ENCODE measurements at regions not wholly inside any gene's neighbourhood (a gene's known extent, or its start where the extent isn't known, plus 50 kb on each side); places are given as distances from the start of the nearest gene placed in this dataset.
"Not testable (repeated sequence)": the region's sequence is repeated elsewhere in the genome, so short reads cannot be mapped to it uniquely, and the experiment has no call there.

GRCh38 chr12:46684243-46684642 lies 141.6 kb downstream of the SLC38A4 start:
- H3K27me3 ChIP-seq (ENCODE audit: control insufficient read depth in 2 of 2, insufficient read depth in 2 of 2, low read length in 2 of 2); H3K27ac ChIP-seq (ENCODE audit: low read depth in 2 of 2, low read length in 2 of 2); H3K4me3 ChIP-seq (ENCODE audit: low read length in 2 of 2); H3K9ac ChIP-seq (ENCODE audit: low read depth in 1 of 2, low read length in 2 of 2); H3K36me3 ChIP-seq (ENCODE audit: control insufficient read depth in 2 of 2, insufficient read depth in 2 of 2, low read length in 2 of 2); H3K4me1 ChIP-seq (ENCODE audit: control insufficient read depth in 2 of 2, insufficient read depth in 2 of 2, low read length in 2 of 2); H3K9me3 ChIP-seq (ENCODE audit: control insufficient read depth in 2 of 2, low read length in 2 of 2): not testable (repeated sequence)

- no peaks in the 10 kb centered on the region for H3K36me3 ChIP-seq (ENCODE audit: control insufficient read depth in 2 of 2, insufficient read depth in 2 of 2, low read length in 2 of 2)
- H3K4me1 ChIP-seq (ENCODE audit: control insufficient read depth in 2 of 2, insufficient read depth in 2 of 2, low read length in 2 of 2) = no peaks in the 10 kb centered on the region
- H3K9ac ChIP-seq (ENCODE audit: low read depth in 1 of 2, low read length in 2 of 2) = no peak overlapping the region
- no peak overlapping the region for H3K4me3 ChIP-seq (ENCODE audit: low read length in 2 of 2)
- H3K9me3 ChIP-seq (ENCODE audit: control insufficient read depth in 2 of 2, low read length in 2 of 2) = peaks cover 0 to 4% of the 10 kb centered on the region in 2 donors
- no peak overlapping the region for H3K27ac ChIP-seq (ENCODE audit: low read depth in 2 of 2, low read length in 2 of 2)
- no peaks in the 10 kb centered on the region for H3K27me3 ChIP-seq (ENCODE audit: control insufficient read depth in 2 of 2, insufficient read depth in 2 of 2, low read length in 2 of 2)
Observed at GRCh38 chr12:46682148-46682547, 143.6 kb downstream of the SLC38A4 start.

GRCh38 chr12:46680506-46680905 lies 145.3 kb downstream of the SLC38A4 start:
- H3K27me3 ChIP-seq (ENCODE audit: control insufficient read depth in 2 of 2, insufficient read depth in 2 of 2, low read length in 2 of 2) = no peaks in the 10 kb centered on the region
- peaks cover 0 to 4% of the 10 kb centered on the region in 2 donors for H3K9me3 ChIP-seq (ENCODE audit: control insufficient read depth in 2 of 2, low read length in 2 of 2)
- H3K9ac ChIP-seq (ENCODE audit: low read depth in 1 of 2, low read length in 2 of 2) = no peak overlapping the region
- no peak overlapping the region for H3K27ac ChIP-seq (ENCODE audit: low read depth in 2 of 2, low read length in 2 of 2)
- H3K4me1 ChIP-seq (ENCODE audit: control insufficient read depth in 2 of 2, insufficient read depth in 2 of 2, low read length in 2 of 2) = no peaks in the 10 kb centered on the region
- H3K36me3 ChIP-seq (ENCODE audit: control insufficient read depth in 2 of 2, insufficient read depth in 2 of 2, low read length in 2 of 2) = no peaks in the 10 kb centered on the region
- no peak overlapping the region for H3K4me3 ChIP-seq (ENCODE audit: low read length in 2 of 2)

GRCh38 chr12:46679754-46680153 lies 146.0 kb downstream of the SLC38A4 start:
- no peaks in the 10 kb centered on the region for H3K36me3 ChIP-seq (ENCODE audit: control insufficient read depth in 2 of 2, insufficient read depth in 2 of 2, low read length in 2 of 2)
- no peak overlapping the region for H3K27ac ChIP-seq (ENCODE audit: low read depth in 2 of 2, low read length in 2 of 2)
- no peaks in the 10 kb centered on the region for H3K27me3 ChIP-seq (ENCODE audit: control insufficient read depth in 2 of 2, insufficient read depth in 2 of 2, low read length in 2 of 2)
- no peak overlapping the region for H3K9ac ChIP-seq (ENCODE audit: low read depth in 1 of 2, low read length in 2 of 2)
- no peak overlapping the region for H3K4me3 ChIP-seq (ENCODE audit: low read length in 2 of 2)
- H3K4me1 ChIP-seq (ENCODE audit: control insufficient read depth in 2 of 2, insufficient read depth in 2 of 2, low read length in 2 of 2) = no peaks in the 10 kb centered on the region
- peaks cover 0 to 4% of the 10 kb centered on the region in 2 donors for H3K9me3 ChIP-seq (ENCODE audit: control insufficient read depth in 2 of 2, low read length in 2 of 2)

- Histone ChIP-seq H3K36me3 (ENCODE audit: control insufficient read depth in 2 of 2, insufficient read depth in 2 of 2, low read length in 2 of 2) (no peaks in the 10 kb centered on the region), H3K27ac (ENCODE audit: low read depth in 2 of 2, low read length in 2 of 2) (no peak overlapping the region), H3K4me1 (ENCODE audit: control insufficient read depth in 2 of 2, insufficient read depth in 2 of 2, low read length in 2 of 2) (no peaks in the 10 kb centered on the region), H3K9ac (ENCODE audit: low read depth in 1 of 2, low read length in 2 of 2) (no peak overlapping the region), H3K27me3 (ENCODE audit: control insufficient read depth in 2 of 2, insufficient read depth in 2 of 2, low read length in 2 of 2) (no peaks in the 10 kb centered on the region), H3K4me3 (ENCODE audit: low read length in 2 of 2) (no peak overlapping the region), H3K9me3 (ENCODE audit: control insufficient read depth in 2 of 2, low read length in 2 of 2) (peaks cover 0 to under 1% of the 10 kb centered on the region in 2 donors)
Observed at GRCh38 chr12:46678426-46678825, 147.4 kb downstream of the SLC38A4 start.

GRCh38 chr12:46677749-46678148 lies 148.0 kb downstream of the SLC38A4 start:
- Histone ChIP-seq H3K27me3 (ENCODE audit: control insufficient read depth in 2 of 2, insufficient read depth in 2 of 2, low read length in 2 of 2) (no peaks in the 10 kb centered on the region), H3K36me3 (ENCODE audit: control insufficient read depth in 2 of 2, insufficient read depth in 2 of 2, low read length in 2 of 2) (no peaks in the 10 kb centered on the region), H3K4me3 (ENCODE audit: low read length in 2 of 2) (no peak overlapping the region), H3K9ac (ENCODE audit: low read depth in 1 of 2, low read length in 2 of 2) (no peak overlapping the region), H3K9me3 (ENCODE audit: control insufficient read depth in 2 of 2, low read length in 2 of 2) (no peaks in the 10 kb centered on the region), H3K4me1 (ENCODE audit: control insufficient read depth in 2 of 2, insufficient read depth in 2 of 2, low read length in 2 of 2) (no peaks in the 10 kb centered on the region), H3K27ac (ENCODE audit: low read depth in 2 of 2, low read length in 2 of 2) (no peak overlapping the region)

GRCh38 chr12:46676797-46677520 lies 148.8 kb downstream of the SLC38A4 start:
- Histone ChIP-seq H3K9me3 (ENCODE audit: control insufficient read depth in 2 of 2, low read length in 2 of 2) (no peaks in the 10 kb centered on the region), H3K9ac (ENCODE audit: low read depth in 1 of 2, low read length in 2 of 2) (no peak overlapping the region), H3K4me1 (ENCODE audit: control insufficient read depth in 2 of 2, insufficient read depth in 2 of 2, low read length in 2 of 2) (no peaks in the 10 kb centered on the region), H3K27me3 (ENCODE audit: control insufficient read depth in 2 of 2, insufficient read depth in 2 of 2, low read length in 2 of 2) (no peaks in the 10 kb centered on the region), H3K27ac (ENCODE audit: low read depth in 2 of 2, low read length in 2 of 2) (no peak overlapping the region), H3K4me3 (ENCODE audit: low read length in 2 of 2) (no peak overlapping the region), H3K36me3 (ENCODE audit: control insufficient read depth in 2 of 2, insufficient read depth in 2 of 2, low read length in 2 of 2) (no peaks in the 10 kb centered on the region)

GRCh38 chr12:46676396-46676795 lies 149.4 kb downstream of the SLC38A4 start:
- Histone ChIP-seq H3K4me1 (ENCODE audit: control insufficient read depth in 2 of 2, insufficient read depth in 2 of 2, low read length in 2 of 2) (no peaks in the 10 kb centered on the region), H3K4me3 (ENCODE audit: low read length in 2 of 2) (no peak overlapping the region), H3K27me3 (ENCODE audit: control insufficient read depth in 2 of 2, insufficient read depth in 2 of 2, low read length in 2 of 2) (no peaks in the 10 kb centered on the region), H3K9ac (ENCODE audit: low read depth in 1 of 2, low read length in 2 of 2) (no peak overlapping the region), H3K27ac (ENCODE audit: low read depth in 2 of 2, low read length in 2 of 2) (no peak overlapping the region), H3K36me3 (ENCODE audit: control insufficient read depth in 2 of 2, insufficient read depth in 2 of 2, low read length in 2 of 2) (no peaks in the 10 kb centered on the region), H3K9me3 (ENCODE audit: control insufficient read depth in 2 of 2, low read length in 2 of 2) (no peaks in the 10 kb centered on the region)

GRCh38 chr12:46675736-46676135 lies 150.1 kb downstream of the SLC38A4 start:
- Histone ChIP-seq H3K27ac (ENCODE audit: low read depth in 2 of 2, low read length in 2 of 2) (no peak overlapping the region), H3K9me3 (ENCODE audit: control insufficient read depth in 2 of 2, low read length in 2 of 2) (no peaks in the 10 kb centered on the region), H3K36me3 (ENCODE audit: control insufficient read depth in 2 of 2, insufficient read depth in 2 of 2, low read length in 2 of 2) (no peaks in the 10 kb centered on the region), H3K4me3 (ENCODE audit: low read length in 2 of 2) (no peak overlapping the region), H3K9ac (ENCODE audit: low read depth in 1 of 2, low read length in 2 of 2) (no peak overlapping the region), H3K4me1 (ENCODE audit: control insufficient read depth in 2 of 2, insufficient read depth in 2 of 2, low read length in 2 of 2) (no peaks in the 10 kb centered on the region), H3K27me3 (ENCODE audit: control insufficient read depth in 2 of 2, insufficient read depth in 2 of 2, low read length in 2 of 2) (no peaks in the 10 kb centered on the region)

- H3K4me3 ChIP-seq (ENCODE audit: low read length in 2 of 2) = no peak overlapping the region
- no peak overlapping the region for H3K27ac ChIP-seq (ENCODE audit: low read depth in 2 of 2, low read length in 2 of 2)
- H3K36me3 ChIP-seq (ENCODE audit: control insufficient read depth in 2 of 2, insufficient read depth in 2 of 2, low read length in 2 of 2) = no peaks in the 10 kb centered on the region
- no peaks in the 10 kb centered on the region for H3K27me3 ChIP-seq (ENCODE audit: control insufficient read depth in 2 of 2, insufficient read depth in 2 of 2, low read length in 2 of 2)
- H3K9ac ChIP-seq (ENCODE audit: low read depth in 1 of 2, low read length in 2 of 2) = no peak overlapping the region
- no peaks in the 10 kb centered on the region for H3K9me3 ChIP-seq (ENCODE audit: control insufficient read depth in 2 of 2, low read length in 2 of 2)
- H3K4me1 ChIP-seq (ENCODE audit: control insufficient read depth in 2 of 2, insufficient read depth in 2 of 2, low read length in 2 of 2) = no peaks in the 10 kb centered on the region
Observed at GRCh38 chr12:46674800-46675199, 151.0 kb downstream of the SLC38A4 start.

Data from mucosa of rectum (tissue), 2 donors.